ENCODE measurements at regions not wholly inside any gene's neighbourhood (a gene's known extent, or its start where the extent isn't known, plus 50 kb on each side); places are given as distances from the start of the nearest gene placed in this dataset.

DNA sequence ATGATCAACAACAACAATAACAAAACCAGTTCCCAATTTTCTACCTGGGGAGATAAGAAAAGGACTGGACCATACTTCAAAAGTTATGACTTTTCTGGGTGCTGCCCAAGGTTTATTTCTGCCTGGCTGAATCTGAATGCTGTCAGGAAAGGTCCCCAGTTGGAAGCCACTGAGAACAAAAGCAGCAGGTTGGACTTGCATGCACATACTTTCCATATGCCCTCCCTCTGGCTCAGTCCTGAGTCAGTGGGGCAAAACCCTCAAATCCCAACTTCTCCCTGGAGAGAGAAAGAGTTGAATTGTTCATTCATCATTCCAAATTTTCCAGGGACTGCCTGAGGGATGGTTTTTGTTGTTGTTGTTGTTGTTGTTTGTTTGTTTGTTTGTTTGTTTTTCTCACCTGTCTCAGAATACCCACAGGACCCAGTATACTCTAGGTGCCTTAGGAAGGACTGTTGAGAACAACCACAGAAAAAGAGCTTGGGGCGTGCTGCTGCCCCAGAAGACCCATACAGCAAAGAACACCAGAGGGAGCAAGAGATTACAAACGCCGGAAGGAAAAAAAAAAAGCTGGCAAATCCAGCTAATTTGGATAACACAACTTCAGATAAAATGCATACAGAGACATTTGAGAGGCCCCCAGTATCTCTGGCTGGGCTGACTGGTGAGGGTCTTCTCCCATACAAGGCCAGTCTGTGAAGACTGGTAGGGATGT lies 138.9 kb upstream of the INPP4B start:
- no peak for DNase-seq (ENCODE audit: low spot score)
- TF ChIP-seq, protein P1, sequence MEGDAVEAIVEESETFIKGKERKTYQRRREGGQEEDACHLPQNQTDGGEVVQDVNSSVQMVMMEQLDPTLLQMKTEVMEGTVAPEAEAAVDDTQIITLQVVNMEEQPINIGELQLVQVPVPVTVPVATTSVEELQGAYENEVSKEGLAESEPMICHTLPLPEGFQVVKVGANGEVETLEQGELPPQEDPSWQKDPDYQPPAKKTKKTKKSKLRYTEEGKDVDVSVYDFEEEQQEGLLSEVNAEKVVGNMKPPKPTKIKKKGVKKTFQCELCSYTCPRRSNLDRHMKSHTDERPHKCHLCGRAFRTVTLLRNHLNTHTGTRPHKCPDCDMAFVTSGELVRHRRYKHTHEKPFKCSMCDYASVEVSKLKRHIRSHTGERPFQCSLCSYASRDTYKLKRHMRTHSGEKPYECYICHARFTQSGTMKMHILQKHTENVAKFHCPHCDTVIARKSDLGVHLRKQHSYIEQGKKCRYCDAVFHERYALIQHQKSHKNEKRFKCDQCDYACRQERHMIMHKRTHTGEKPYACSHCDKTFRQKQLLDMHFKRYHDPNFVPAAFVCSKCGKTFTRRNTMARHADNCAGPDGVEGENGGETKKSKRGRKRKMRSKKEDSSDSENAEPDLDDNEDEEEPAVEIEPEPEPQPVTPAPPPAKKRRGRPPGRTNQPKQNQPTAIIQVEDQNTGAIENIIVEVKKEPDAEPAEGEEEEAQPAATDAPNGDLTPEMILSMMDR (IDR thresholded peaks at IDR 0.05): no peak
- no peak overlapping the region for H3K4me3 ChIP-seq
- no peak overlapping the region for H3K27ac ChIP-seq

DNA sequence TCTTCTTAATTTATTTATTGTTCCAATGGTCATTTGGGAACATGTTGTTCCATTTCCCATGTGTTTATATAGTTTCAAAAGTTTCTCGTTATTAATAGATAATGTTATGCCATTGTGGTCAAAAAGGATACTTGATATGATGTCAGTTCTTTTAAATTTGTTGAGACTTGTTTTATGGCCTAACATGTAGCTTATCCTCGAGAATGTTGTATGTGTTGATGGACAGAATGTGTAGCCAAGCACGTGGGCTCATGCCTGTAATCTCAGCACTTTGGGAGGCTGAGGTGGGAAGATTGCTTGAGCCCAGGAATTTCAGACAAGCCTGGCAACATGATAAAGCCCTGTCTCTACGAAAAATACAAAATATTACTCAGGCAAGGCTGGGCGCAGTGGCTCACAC lies 168.5 kb upstream of the USP38 start:
- no peak overlapping the region for H3K4me3 ChIP-seq
- no peak for DNase-seq (ENCODE audit: low spot score)
- no peak overlapping the region for H3K27ac ChIP-seq
- TF ChIP-seq, protein P1 (IDR thresholded peaks at IDR 0.05): no peak

DNA sequence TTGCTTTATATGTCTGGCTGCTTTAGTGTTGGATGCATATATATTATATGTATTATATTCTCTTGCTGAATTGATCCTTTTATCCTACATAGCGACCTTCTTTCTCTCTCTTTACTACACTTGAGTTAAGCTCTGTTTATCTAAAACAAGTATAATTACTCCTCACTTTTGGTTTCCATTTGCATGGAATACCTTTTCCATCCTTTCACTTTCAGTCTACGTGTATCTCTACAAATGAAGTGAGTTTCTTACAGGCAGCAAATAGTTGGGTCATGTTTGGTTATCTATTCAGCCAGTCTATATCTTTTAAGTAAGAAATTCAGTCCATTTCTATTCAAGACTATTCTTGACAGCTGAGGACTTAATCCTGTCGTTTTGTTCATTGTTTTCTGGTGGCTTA lies 167.5 kb upstream of the USP38 start:
- DNase-seq (ENCODE audit: low spot score): no peak
- Histone ChIP-seq H3K27ac (no peak overlapping the region), H3K4me3 (no peak overlapping the region)
- TF ChIP-seq, protein P1 (IDR thresholded peaks at IDR 0.05): no peak

DNA sequence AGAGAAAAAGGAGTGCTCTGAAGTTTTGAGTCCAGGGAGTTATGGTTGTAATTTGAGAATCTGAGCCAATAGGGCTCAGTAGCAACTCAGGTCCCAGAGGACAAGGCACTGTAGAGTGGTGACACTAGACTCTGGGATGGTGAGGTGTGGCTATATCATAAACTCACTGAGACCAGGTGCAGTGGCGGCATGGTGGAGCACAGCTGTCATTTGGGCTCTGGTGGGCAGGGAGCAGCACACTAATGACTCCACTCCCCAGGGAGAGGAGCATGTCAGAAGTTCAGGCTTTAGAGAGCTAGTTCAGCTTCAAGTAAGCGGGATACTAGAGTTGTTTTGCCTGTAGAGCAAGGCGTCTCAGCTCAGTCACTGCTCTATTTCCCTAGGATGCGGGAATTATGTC lies 165.4 kb upstream of the USP38 start:
- Histone ChIP-seq H3K27ac (no peak overlapping the region), H3K4me3 (no peak overlapping the region)
- TF ChIP-seq, protein P1 (IDR thresholded peaks at IDR 0.05): no peak
- no peak for DNase-seq (ENCODE audit: low spot score)

DNA sequence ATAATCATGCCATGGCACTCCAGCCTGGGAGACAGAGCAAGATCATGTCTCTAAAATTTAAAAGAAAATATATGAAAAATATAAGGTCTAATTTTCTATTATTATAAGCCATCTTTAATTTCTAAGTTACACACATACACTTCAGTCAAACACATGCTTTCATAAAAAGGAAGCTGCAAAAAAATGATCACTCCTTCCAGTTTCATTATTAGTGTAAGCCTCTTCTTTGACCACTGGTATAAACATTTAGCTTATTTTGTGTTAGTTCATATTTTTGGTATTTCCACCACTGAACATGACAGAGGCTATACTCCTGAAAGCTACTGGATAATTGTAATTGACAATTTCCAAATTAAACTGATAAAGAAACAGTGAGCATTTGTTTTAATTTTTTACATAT lies 163.3 kb upstream of the USP38 start:
- no peak for DNase-seq (ENCODE audit: low spot score)
- TF ChIP-seq, protein P1 (IDR thresholded peaks at IDR 0.05): no peak
- no peak overlapping the region for H3K27ac ChIP-seq
- no peak overlapping the region for H3K4me3 ChIP-seq

DNA sequence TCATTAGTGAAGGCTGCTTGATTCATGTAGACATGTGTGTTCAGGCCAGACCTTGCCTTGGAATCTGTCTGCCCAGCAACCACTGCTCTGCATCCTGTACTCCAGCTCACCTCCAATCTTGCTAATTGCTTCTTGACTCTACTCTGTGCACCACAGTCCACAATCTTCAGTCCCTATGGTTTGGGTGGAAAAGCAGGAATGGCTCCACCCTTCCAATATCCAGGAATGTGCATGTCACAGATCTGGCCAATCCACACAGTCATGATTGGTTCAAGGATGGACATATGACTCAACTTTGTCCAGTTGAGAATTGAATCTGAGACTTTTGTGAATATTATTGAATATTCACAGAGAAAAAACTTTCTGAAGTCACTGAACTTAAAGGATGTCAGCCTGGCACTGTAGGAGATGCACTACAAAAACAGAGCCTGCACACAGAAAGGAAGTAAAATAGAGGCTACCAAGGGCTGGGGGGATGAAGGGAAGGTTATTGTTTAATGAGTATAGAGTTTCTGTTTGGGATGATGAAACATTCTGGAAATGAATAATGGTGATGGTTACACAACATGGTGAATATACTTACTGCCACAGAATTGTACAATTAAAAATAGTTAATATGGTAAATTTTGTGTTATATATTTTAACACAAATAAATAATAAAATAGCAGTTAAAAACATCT lies 161.3 kb upstream of the USP38 start:
- H3K4me3 ChIP-seq: no peak overlapping the region
- H3K27ac ChIP-seq: no peak overlapping the region
- no peak for DNase-seq (ENCODE audit: low spot score)
- TF ChIP-seq, protein P1 (IDR thresholded peaks at IDR 0.05): no peak

All from coronary artery (tissue), 2 donors.